Limb (tissue), 2 donors: ENCODE measurements at regions not wholly inside any gene's neighbourhood (a gene's known extent, or its start where the extent isn't known, plus 50 kb on each side); places are given as distances from the start of the nearest gene placed in this dataset.
"Not testable (repeated sequence)": the region's sequence is repeated elsewhere in the genome, so short reads cannot be mapped to it uniquely, and the experiment has no call there.

Experiments
- DNase-seq, 2 donors: peaks; one replicate each; pipeline ENCODE4 v3.0.0-alpha.2; 2016; ENCODE audit errors: extremely low spot score in 2 of 2

DNA sequence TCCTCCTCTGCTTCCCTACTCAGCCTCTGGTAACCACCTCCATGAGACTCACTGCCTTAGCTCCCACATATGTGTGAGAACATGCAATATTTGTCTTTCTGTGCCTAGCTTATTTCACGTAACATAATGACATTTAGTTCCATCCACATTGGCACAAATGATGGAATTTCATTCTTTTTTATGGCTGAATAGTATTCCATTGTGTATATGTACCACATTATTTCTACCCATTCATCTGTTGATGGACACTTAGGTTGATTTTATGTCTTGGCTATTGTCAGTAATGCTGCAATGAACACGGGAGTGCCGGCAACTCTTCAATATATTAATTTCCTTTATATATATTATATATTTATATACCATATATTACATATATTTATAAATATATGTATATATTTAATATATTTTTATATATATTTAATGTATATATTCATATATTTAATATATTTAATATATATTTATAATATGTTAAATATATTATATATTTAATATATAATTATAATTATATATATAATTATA lies 1046.9 kb downstream of the DNAJB9 start:
- no peak for DNase-seq

DNA sequence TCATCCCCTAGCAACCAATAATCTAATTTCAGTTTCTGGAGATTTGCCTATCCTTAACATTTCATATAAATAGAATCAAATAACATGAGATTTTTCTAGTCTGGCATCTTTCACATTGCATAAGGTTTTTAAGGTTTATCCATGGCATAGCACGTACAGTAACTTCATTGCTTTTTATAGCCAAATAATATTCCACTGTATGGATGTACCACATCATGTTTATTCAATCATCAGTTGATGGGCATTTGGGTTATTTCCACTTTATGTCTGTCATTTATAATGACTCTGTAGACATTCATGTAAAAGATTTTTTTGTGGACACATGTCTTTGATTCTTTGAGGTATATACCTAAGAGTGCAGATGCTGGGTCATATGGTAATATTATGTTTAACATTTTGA lies 1052.6 kb downstream of the DNAJB9 start:
- DNase-seq: no peak

DNA sequence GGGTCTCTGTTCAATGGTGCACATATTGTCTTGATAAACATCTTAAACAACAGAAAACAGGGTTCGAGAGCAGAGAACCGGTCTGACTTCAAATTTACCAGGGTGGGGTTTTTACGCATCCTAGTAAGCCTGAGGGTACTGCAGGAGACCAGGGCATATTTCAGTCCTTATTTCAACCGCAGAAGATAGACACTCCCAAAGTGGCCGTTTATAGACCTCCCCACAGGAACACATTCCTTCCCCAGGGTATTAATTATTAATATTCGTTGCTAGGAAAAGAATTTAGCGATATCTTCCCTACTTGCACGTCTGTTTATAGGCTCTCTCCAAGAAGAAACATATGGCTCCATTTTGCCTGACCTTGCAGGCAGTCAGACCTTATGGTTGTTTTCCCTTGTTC lies 1063.2 kb downstream of the DNAJB9 start:
- not testable (repeated sequence) for DNase-seq

DNA sequence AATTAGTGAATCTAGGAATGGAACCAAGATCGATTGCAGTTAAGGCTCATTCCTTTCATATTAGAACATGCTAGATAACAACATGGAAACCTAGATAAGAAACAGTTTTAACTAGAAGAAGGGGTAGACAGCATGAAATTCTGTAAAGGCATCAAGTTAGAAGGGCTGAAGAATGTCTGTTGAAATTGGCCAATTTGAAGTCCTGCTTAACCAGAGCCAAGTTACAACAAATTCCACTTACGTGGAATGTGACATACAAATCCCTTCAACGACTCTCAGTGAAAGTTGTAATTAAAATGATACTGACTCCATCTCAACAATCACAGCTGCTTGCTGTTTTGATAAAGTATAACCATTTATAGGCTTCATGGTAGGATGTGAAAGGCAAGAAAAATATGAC lies 1065.7 kb downstream of the DNAJB9 start:
- no peak for DNase-seq

DNA sequence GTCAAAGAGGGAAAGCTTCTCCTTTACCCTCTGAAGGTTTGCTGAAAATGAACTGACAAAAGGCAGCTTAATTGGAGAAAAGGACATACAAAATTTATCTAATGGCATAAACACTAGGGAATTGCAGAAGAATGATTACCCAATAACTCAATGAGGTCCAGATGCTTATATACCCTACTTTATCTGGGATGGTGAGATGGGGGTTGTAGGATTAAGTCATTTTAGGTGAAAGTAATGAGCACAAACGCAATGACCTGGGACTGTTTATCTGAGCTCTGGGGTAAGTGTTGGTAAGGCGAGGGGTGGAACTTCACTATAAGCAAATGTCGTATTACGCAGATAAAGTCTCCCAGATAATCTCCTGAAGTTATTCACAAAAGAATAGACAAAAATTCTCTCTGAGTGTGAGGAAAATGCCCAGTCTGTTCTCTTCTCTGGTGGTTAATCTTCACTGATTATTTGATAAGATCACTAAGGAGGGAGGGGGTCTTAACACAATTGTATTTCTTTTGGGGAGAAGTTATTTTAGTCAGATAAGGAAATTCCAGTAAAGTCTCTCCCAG lies 1067.8 kb downstream of the DNAJB9 start:
- no peak for DNase-seq

DNA sequence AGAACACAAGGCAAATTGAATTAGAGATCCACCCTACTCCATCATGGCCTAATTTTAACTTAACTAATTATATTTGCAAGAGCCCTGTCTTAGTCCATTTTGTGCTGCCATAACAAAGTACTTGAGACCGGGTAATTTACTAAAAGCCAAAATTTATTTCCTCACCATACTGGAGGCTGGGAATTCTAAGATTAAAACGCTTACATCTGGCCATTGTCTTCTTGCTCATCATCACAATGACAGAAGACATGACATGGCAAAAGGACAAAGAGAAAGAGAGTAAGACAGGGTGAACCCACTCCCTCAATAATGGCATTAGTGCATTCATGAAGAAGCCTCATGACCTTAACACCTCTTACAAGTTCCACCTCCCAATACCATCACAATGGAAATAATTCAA lies 1068.6 kb downstream of the DNAJB9 start:
- DNase-seq: no peak

DNA sequence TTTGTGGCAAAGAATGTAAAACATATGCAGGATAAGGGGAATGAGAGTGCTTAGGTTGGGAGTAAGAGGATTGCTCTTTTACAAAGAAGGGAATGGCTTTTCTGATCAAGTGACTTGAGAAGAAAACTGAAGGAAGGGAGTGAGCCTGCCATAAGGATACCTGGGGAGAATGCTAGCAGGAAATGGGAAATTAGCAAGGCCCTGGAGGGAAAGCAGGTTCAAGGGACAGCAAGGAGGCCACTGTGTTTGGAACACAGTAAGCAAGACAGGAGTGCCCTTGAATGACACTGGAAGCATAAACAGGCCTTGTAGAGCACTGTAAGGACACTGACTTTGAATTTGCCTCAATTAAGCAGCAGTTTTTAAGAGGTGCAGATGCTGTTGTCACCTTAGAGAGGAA lies 1069.9 kb downstream of the DNAJB9 start:
- DNase-seq: no peak

DNA sequence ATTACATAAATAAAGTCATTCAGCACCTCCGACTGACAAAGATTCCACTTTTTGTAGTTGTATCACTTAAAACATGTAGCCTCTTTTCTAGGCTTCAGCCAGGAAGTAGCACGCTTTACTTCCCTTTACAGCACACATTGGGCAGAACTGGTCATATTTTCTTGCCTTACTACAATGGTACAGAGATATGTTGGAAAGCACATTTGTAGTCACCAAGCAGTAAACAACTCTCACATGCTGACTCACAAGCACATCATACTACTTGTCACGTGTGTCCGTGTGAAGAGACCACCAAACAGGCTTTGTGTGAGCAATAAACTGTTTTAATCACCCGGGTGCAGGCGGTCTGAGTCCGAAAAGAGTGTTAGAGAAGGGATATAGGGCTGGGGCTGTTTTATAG lies 1071.8 kb downstream of the DNAJB9 start:
- no peak for DNase-seq

DNA sequence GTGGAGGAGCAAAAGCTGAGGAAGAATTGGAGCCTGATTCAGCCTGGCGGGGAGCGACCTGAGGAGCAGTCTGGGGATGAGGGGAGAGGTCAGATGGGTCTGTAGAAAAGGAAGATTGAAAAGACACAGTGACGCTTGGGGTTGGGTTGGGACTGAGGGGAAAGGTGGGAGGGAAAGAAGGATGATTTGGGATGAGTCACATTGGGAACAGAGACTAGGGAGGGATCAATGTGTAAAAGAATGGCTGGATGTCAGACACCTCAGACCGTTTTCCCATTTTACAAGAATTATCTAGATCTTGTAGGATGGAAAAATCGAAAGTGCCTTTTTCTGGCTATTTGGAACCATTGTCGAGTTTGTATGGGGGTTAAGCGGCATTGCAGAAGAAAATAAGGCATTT lies 1076.5 kb downstream of the DNAJB9 start:
- no peak for DNase-seq

DNA sequence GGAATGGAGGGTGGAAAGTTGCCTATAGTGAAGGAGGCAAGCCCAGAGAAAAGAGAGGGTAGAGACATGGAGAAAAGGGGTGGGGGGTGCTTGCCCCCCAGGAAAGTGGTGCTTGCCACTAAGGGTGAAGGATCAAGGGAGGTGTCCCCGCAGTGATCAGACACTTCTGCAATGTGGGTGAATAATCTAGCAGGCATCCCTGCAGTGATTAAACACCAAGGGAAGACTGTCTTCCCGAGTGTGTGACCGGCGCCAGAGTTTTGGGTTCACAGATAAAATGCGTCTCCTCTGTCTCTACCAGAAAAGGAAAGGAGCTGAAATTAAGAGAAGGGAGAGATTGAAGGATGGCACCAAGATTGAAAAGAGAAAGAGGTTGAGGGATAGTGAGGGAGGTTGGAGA lies 1076.9 kb downstream of the DNAJB9 start:
- not testable (repeated sequence) for DNase-seq

DNA sequence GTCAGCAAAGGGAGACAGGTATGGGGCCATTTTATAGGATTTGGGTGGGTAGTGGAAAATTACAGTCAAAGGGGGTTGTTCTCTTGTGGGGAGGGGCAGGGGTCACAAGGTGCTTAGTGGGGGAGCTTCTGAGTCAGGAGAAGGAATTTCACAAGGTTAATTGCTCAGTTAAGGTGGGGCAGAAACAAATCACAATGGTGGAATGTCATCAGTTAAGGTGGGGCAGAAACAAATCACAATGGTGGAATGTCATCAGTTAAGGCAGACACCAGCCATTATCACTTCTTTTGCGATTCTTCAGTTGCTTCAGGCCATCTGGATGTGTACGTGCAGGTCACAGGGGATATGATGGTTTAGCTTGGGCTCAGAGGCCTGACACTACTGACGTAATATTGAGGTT lies 1077.6 kb downstream of the DNAJB9 start:
- not testable (repeated sequence) for DNase-seq

DNA sequence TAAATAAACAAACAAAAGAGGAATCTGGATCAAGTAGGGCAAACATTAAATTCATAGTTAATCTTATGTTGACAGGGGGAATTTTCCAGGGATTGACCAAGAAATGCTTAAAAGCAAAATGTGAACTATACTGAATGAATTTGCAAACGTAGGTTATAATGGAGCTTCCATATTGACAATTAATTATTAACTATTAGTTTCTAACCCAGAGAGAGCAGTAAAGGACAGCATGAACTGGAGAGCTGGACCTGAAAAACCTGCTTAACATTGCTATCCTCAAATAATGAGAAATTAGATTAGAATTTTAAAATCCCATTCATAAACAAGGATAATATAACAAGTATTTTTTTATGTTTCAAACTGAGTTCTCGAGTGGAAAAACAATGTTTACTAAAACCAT lies 1089.6 kb downstream of the DNAJB9 start:
- DNase-seq: no peak

DNA sequence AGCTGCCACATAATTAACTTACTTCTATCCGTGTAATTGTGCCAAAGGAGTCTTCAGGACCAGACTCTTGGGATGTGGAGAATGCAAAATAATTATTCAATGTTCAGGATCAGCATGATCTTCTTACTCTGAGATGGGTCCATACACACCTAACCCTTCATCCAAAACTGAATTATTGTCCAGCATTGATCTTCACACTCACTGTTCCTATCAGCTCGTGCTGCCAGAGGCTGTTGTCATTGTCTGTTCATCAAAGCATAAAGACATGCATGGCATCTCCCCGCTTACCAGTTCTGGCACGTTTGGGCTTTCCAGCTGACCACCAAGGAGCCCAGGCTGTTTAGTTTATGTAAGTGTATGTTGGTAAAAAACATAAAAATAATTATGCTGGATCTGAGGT lies 1090.7 kb downstream of the DNAJB9 start:
- no peak for DNase-seq

DNA sequence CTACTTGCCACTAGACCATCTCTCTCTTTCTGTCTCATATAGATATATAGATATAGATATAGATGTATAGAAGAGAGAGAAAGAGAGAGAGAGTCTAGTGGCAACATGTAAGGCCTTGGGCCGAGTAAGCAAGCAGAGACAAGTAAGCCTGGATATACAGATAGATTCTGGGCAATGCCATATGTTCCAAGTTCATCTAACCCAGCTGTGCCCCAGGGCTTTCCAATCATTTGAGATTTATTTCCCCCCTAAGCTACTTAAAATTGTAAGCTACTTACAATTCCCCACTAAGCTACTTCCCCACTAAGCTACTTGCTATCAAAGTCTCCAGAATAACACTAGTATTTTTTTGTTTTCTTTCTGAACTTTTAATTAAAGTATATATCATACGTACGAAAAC lies 1094.1 kb downstream of the DNAJB9 start:
- DNase-seq: no peak

DNA sequence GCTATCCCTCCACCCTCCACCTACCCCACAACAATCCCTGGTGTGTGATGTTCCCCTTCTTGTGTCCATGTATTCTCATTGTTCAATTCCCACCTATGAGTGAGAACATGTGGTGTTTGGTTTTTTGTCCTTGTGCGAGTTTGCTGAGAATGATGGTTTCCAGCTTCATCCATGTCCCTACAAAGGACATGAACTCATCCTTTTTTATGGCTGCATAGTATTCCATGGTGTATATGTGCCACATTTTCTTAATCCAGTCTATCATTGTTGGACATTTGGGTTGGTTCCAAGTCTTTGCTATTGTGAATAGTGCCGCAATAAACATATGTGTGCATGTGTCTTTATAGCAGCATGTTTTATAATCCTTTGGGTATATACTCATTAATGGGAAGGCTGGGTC lies 1117.6 kb downstream of the DNAJB9 start:
- not testable (repeated sequence) for DNase-seq

DNA sequence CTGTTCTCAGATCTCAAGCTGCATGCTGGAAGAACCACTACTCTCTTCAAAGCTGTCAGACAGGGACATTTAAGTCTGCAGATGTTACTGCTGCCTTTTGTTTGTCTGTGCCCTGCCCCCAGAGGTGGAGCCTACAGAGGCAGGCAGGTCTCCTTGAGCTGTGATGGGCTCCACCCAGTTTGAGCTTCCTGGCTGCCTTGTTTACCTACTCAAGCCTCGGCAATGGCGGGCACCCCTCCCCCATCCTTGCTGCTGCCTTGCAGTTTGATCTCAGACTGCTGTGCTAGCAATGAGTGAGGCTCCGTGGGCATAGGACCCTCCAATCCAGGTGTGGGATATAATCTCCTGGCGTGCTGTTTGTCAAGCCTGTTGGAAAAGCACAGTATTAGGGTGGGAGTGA lies 1122.9 kb downstream of the DNAJB9 start:
- DNase-seq: not testable (repeated sequence)

DNA sequence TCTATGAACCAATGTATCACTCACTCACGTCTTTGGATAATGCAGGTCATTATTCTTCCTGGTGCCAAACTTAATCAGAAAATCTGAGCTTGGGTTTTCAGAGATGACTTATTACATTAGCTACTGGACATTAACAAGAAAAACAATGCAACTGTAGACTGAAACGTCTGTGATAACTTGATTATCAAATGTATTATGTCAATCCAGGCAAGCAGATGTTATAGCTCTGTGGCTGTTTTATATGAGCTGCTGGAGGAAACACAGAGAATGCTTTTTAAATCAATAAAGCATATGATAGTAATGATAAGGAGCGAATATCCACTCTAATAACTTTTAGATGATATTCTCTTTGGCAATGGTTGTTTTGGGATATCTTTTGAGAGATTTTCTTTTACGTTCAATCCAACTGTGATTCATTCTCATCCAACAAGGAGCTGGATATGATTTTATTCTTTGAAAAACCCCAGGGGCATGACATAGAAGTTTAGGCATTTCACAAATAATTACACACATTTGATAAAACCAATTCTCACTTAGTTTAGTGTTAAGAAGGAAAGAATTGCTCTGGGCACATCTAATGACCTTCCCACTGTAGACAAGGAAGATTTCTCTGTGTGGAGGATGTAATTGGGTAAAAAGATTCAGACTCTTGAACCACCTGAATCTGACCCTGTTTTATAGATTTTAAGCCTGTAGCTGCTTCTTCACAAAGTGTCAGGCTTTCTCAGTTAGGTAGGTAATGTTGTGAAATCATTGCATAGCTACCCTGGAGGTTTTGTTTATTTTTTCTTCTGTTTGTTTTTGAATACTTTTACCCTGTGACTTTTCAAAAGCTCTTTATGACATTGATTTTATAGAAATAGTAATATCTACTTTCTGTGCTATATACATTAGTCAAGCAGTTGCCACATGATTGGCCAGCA lies 1124.7 kb downstream of the DNAJB9 start:
- no peak for DNase-seq

DNA sequence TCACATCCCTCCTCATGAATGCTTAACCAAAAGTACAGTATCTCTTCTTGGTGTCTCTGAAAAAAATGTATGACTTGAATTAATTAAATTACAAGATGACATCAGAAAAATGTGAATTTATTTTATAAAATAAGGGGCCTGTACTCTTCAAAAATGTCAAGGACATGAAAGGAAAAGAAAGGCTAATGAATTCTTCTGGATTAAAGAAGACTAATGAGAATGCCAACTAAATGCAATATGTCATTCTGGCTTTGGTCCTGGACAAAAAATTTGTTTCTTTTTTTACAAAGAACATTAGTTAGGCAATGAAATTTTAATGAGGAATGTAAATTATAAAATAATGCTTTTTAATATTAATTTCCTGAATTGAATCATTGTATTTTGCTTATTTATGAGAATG lies 1125.7 kb downstream of the DNAJB9 start:
- DNase-seq: no peak

DNA sequence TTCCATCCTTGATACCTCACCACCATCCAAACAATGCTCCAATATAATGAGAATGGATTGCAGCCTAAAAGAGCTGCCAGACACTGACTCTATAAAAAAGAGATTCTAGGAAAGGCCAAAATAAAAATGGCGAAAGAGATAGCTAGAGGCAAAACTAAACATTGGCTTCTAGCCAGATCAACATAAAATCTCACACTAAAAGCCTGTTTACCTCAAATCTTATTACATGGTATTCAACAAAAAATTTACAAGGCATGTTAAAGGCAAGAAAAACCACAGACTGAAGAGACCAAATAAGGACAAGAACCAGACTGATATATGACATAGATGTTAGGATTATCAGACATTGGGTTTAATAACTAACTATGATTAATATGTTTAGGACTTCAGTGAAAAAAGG lies 1127.0 kb downstream of the DNAJB9 start:
- DNase-seq: no peak

DNA sequence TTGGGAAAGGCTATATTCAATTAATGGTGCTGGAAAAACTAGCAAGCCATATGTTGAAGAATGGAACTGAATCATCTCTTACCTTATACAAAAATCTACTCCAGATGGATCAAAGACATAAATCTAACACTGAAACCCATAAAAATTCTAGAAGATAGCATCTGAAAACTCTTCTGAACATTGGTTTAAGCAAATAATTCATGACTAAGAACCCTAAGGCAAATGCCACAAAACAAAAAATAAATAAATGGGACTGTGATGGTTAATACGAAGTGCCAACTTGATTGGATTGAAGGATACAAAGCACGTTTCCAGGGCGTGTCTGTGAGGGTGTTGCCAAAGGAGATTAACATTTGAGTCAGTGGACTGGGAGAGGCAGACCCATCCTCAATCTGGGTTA lies 1130.0 kb downstream of the DNAJB9 start:
- no peak for DNase-seq

DNA sequence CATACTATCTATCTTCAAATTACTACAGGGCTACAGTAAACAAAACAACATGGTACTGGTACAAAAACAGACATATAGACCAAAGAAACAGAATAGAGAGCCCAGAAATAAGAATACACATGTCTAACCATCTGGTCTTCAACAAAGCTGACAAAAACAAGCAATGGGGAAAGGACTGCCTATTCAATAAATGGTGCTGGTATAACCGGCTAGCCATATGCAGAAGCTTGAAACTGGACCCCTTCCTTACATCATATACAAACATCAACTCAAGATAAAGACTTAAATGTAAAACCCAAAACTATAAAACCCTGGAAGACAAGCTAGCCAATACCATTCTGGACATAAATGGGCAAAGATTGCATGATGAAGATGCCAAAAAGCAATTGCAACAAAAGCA lies 1143.7 kb downstream of the DNAJB9 start:
- DNase-seq: no peak

DNA sequence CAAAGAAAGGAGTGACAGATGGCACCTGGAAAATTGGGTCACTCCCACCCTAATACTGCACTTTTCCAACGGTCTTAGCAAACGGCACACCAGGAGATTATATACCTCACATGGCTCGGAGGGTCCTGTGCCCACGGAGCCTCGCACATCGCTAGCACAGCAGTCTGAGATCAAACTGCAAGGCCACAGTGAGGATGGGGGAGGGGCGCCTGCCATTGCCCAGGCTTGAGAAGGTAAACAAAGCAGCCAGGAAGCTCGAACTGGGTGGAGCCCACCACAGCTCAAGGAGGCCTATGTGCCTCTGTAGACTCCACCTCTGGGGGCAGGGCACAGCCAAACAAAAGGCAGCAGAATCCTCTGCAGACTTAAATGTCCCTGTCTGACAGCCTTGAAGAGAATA lies 1149.7 kb downstream of the DNAJB9 start:
- not testable (repeated sequence) for DNase-seq

DNA sequence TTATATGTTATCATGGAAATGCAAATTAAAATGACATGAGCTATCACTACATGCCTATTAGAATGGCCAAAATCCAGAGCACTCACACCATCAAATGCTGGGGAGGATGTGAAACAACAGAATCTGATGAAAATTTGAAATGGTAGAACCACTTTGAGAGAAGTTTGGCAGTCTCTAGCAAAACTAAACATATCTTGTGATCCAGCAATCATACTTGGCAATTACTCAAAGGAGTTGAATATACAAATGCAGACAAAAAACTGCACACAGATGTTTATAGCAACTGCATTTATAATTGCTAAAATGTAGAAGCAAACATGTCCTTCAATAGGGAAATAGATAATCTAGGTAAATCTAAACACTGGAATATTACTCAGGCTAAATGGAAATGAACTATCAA lies 1164.9 kb downstream of the DNAJB9 start:
- no peak for DNase-seq
